ENCODE measurements at regions not wholly inside any gene's neighbourhood (a gene's known extent, or its start where the extent isn't known, plus 50 kb on each side); places are given as distances from the start of the nearest gene placed in this dataset.
A peak's percentile ranks its signal among the peaks of the same experiment; 100 is the strongest.
"Not testable (repeated sequence)": the region's sequence is repeated elsewhere in the genome, so short reads cannot be mapped to it uniquely, and the experiment has no call there.

- no peak overlapping the region for H3K4me3 Mint-ChIP-seq
- no peaks in the 10 kb centered on the region for H3K27me3 Mint-ChIP-seq
- H3K9me3 Mint-ChIP-seq, result peaks cover 0 to 3% of the 10 kb centered on the region in 2 donors
- H3K4me1 Mint-ChIP-seq, result no peaks in the 10 kb centered on the region
- no peak for ATAC-seq
- H3K27ac Mint-ChIP-seq, result no peak overlapping the region
- no peak for DNase-seq
Observed at GRCh38 chr11:15361316-15361715, 246.6 kb downstream of the INSC start.

- H3K4me3 Mint-ChIP-seq, DNase-seq, H3K4me1 Mint-ChIP-seq, H3K27ac Mint-ChIP-seq, H3K27me3 Mint-ChIP-seq, ATAC-seq, H3K9me3 Mint-ChIP-seq: not testable (repeated sequence)
Observed at GRCh38 chr11:15365286-15365685, 250.6 kb downstream of the INSC start.

- peaks cover 0 to 3% of the 10 kb centered on the region in 2 donors for H3K9me3 Mint-ChIP-seq
- no peaks in the 10 kb centered on the region for H3K4me1 Mint-ChIP-seq
- no peaks in the 10 kb centered on the region for H3K27me3 Mint-ChIP-seq
- DNase-seq, result no peak
- H3K4me3 Mint-ChIP-seq, result no peak overlapping the region
- ATAC-seq, result no peak
- H3K27ac Mint-ChIP-seq, result no peak overlapping the region
Observed at GRCh38 chr11:15367695-15368094, 253.0 kb downstream of the INSC start.

GRCh38 chr11:15370495-15371147 lies 255.9 kb downstream of the INSC start:
- no peak overlapping the region for H3K4me3 Mint-ChIP-seq
- DNase-seq, result no peak

GRCh38 chr11:15371533-15371932 lies 256.8 kb downstream of the INSC start:
- Mint-ChIP-seq H3K27me3 (peaks cover 12% of the 10 kb centered on the region), H3K4me1 (no peaks in the 10 kb centered on the region), H3K9me3 (peaks cover 0 to 3% of the 10 kb centered on the region in 2 donors), H3K27ac (no peak overlapping the region), H3K4me3 (no peak overlapping the region)
- no peak for DNase-seq
- ATAC-seq, result no peak

More at GRCh38 chr11:15370495-15371147, 255.9 kb downstream of the INSC start:
- Mint-ChIP-seq H3K9me3 (no peaks in the 10 kb centered on the region), H3K4me1 (no peaks in the 10 kb centered on the region), H3K27ac (no peak overlapping the region), H3K27me3 (peaks cover 4% of the 10 kb centered on the region)
- no peak for ATAC-seq

- Mint-ChIP-seq H3K27me3 (peaks cover 12% of the 10 kb centered on the region), H3K4me3 (no peak overlapping the region), H3K27ac (no peak overlapping the region), H3K4me1 (no peaks in the 10 kb centered on the region), H3K9me3 (peaks cover 0 to 6% of the 10 kb centered on the region in 2 donors)
- ATAC-seq (no peak), DNase-seq (no peak)
Observed at GRCh38 chr11:15374418-15374817, 259.7 kb downstream of the INSC start.

- no peak overlapping the region for H3K4me3 Mint-ChIP-seq
- no peak for ATAC-seq
- H3K27me3 Mint-ChIP-seq, result peaks cover 12% of the 10 kb centered on the region
- no peak overlapping the region for H3K27ac Mint-ChIP-seq
- DNase-seq, result no peak
- H3K9me3 Mint-ChIP-seq, result peaks cover 0 to 6% of the 10 kb centered on the region in 2 donors
- H3K4me1 Mint-ChIP-seq, result no peaks in the 10 kb centered on the region
Observed at GRCh38 chr11:15378941-15379340, 264.2 kb downstream of the INSC start.

GRCh38 chr11:15379483-15379882 lies 264.8 kb downstream of the INSC start:
- peaks cover 12% of the 10 kb centered on the region for H3K27me3 Mint-ChIP-seq

GRCh38 chr11:15390857-15391256 lies 276.1 kb downstream of the INSC start:
- Mint-ChIP-seq H3K27ac (peak overlapping the region in 1 of 2 donors; percentile 48), H3K4me1 (no peaks in the 10 kb centered on the region), H3K9me3 (peaks cover 6 to 7% of the 10 kb centered on the region in 2 donors), H3K27me3 (no peaks in the 10 kb centered on the region), H3K4me3 (no peak overlapping the region)
- DNase-seq, result no peak
- no peak for ATAC-seq

More at GRCh38 chr11:15379483-15379882, 264.8 kb downstream of the INSC start:
- H3K4me1 Mint-ChIP-seq, result no peaks in the 10 kb centered on the region
- no peak overlapping the region for H3K4me3 Mint-ChIP-seq
- H3K9me3 Mint-ChIP-seq, result peaks cover 0 to 6% of the 10 kb centered on the region in 2 donors
- no peak overlapping the region for H3K27ac Mint-ChIP-seq
- ATAC-seq (no peak), DNase-seq (no peak)

GRCh38 chr11:15396778-15397177 lies 282.1 kb downstream of the INSC start:
- Mint-ChIP-seq H3K4me3 (no peak overlapping the region), H3K4me1 (no peaks in the 10 kb centered on the region), H3K27me3 (no peaks in the 10 kb centered on the region), H3K27ac (no peak overlapping the region), H3K9me3 (peaks cover 21 to 23% of the 10 kb centered on the region in 2 donors)
- no peak for DNase-seq
- no peak for ATAC-seq

- DNase-seq, result no peak
- no peak overlapping the region for H3K4me3 Mint-ChIP-seq
- H3K27me3 Mint-ChIP-seq, result no peaks in the 10 kb centered on the region
- no peak overlapping the region for H3K27ac Mint-ChIP-seq
- no peaks in the 10 kb centered on the region for H3K4me1 Mint-ChIP-seq
- H3K9me3 Mint-ChIP-seq, result peaks cover 0 to 10% of the 10 kb centered on the region in 2 donors
- ATAC-seq, result no peak
Observed at GRCh38 chr11:15406851-15407351, 292.2 kb downstream of the INSC start.

GRCh38 chr11:15412054-15412453 lies 297.3 kb downstream of the INSC start:
- H3K9me3 Mint-ChIP-seq, result no peaks in the 10 kb centered on the region
- no peaks in the 10 kb centered on the region for H3K27me3 Mint-ChIP-seq
- no peaks in the 10 kb centered on the region for H3K4me1 Mint-ChIP-seq
- no peak overlapping the region for H3K4me3 Mint-ChIP-seq
- no peak overlapping the region for H3K27ac Mint-ChIP-seq
- ATAC-seq, result no peak
- no peak for DNase-seq

GRCh38 chr11:15418921-15419320 lies 304.2 kb downstream of the INSC start:
- H3K4me3 Mint-ChIP-seq, result no peak overlapping the region
- H3K9me3 Mint-ChIP-seq, result no peaks in the 10 kb centered on the region
- DNase-seq (no peak), ATAC-seq (no peak)
- H3K27ac Mint-ChIP-seq, result no peak overlapping the region
- no peaks in the 10 kb centered on the region for H3K27me3 Mint-ChIP-seq
- H3K4me1 Mint-ChIP-seq, result no peaks in the 10 kb centered on the region

- DNase-seq (no peak), ATAC-seq (no peak)
- Mint-ChIP-seq H3K27me3 (no peaks in the 10 kb centered on the region), H3K4me1 (no peaks in the 10 kb centered on the region), H3K27ac (no peak overlapping the region), H3K9me3 (no peaks in the 10 kb centered on the region), H3K4me3 (no peak overlapping the region)
Observed at GRCh38 chr11:15419696-15420095, 305.0 kb downstream of the INSC start.

GRCh38 chr11:15430381-15430780 lies 315.7 kb downstream of the INSC start:
- no peak for DNase-seq
- no peak overlapping the region for H3K4me3 Mint-ChIP-seq
- H3K27me3 Mint-ChIP-seq, result no peaks in the 10 kb centered on the region
- peaks cover 0 to 6% of the 10 kb centered on the region in 2 donors for H3K9me3 Mint-ChIP-seq
- ATAC-seq, result no peak
- H3K4me1 Mint-ChIP-seq, result no peaks in the 10 kb centered on the region
- no peak overlapping the region for H3K27ac Mint-ChIP-seq

- H3K4me1 Mint-ChIP-seq, result no peaks in the 10 kb centered on the region
- H3K27me3 Mint-ChIP-seq, result no peaks in the 10 kb centered on the region
- DNase-seq (no peak), ATAC-seq (no peak)
- H3K27ac Mint-ChIP-seq, result no peak overlapping the region
- no peak overlapping the region for H3K4me3 Mint-ChIP-seq
- H3K9me3 Mint-ChIP-seq, result peaks cover 0 to 6% of the 10 kb centered on the region in 2 donors
Observed at GRCh38 chr11:15434529-15434928, 319.8 kb downstream of the INSC start.

GRCh38 chr11:15446315-15446714 lies 331.6 kb downstream of the INSC start:
- DNase-seq, result no peak
- Mint-ChIP-seq H3K27ac (no peak overlapping the region), H3K4me1 (no peaks in the 10 kb centered on the region), H3K9me3 (no peaks in the 10 kb centered on the region), H3K27me3 (no peaks in the 10 kb centered on the region), H3K4me3 (no peak overlapping the region)
- no peak for ATAC-seq
